ENCODE measurements at regions not wholly inside any gene's neighbourhood (a gene's known extent, or its start where the extent isn't known, plus 50 kb on each side); places are given as distances from the start of the nearest gene placed in this dataset.

GRCh38 chr2:152971685-152972084 lies 253.3 kb downstream of the ARL6IP6 start:
- H3K4me2 ChIP-seq (ENCODE audit: low read depth, low read length, poor library complexity, severe bottlenecking), result no peak overlapping the region
- no peak for TF ChIP-seq EZH2phosphoT487 (conservative IDR thresholded peaks at IDR 0.05; ENCODE audit: low read length)
- TF ChIP-seq, protein P1, sequence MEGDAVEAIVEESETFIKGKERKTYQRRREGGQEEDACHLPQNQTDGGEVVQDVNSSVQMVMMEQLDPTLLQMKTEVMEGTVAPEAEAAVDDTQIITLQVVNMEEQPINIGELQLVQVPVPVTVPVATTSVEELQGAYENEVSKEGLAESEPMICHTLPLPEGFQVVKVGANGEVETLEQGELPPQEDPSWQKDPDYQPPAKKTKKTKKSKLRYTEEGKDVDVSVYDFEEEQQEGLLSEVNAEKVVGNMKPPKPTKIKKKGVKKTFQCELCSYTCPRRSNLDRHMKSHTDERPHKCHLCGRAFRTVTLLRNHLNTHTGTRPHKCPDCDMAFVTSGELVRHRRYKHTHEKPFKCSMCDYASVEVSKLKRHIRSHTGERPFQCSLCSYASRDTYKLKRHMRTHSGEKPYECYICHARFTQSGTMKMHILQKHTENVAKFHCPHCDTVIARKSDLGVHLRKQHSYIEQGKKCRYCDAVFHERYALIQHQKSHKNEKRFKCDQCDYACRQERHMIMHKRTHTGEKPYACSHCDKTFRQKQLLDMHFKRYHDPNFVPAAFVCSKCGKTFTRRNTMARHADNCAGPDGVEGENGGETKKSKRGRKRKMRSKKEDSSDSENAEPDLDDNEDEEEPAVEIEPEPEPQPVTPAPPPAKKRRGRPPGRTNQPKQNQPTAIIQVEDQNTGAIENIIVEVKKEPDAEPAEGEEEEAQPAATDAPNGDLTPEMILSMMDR (IDR thresholded peaks at IDR 0.05; ENCODE audit: insufficient read depth, low read length, poor library complexity, severe bottlenecking), result no peak
- no peaks in the 10 kb centered on the region for H3K36me3 ChIP-seq (ENCODE audit: low read length)
- H3K27ac ChIP-seq (ENCODE audit: low read depth, low read length), result no peak overlapping the region
- H3K27me3 ChIP-seq (ENCODE audit: low read length), result no peaks in the 10 kb centered on the region
- H3F3A ChIP-seq (ENCODE audit: insufficient read depth), result no peaks in the 10 kb centered on the region
- H3K9me3 ChIP-seq (ENCODE audit: insufficient read depth, low read length), result peaks cover 23% of the 10 kb centered on the region; the same call in 1 of the 2 replicates
- no peak overlapping the region for H3K9ac ChIP-seq (ENCODE audit: low read length)
- no peaks in the 10 kb centered on the region for H4K20me1 ChIP-seq (ENCODE audit: low read depth, low read length)
- H2AFZ ChIP-seq (ENCODE audit: low read depth, low read length, severe bottlenecking), result no peak overlapping the region
- H3K79me2 ChIP-seq (ENCODE audit: insufficient read depth, low read length), result no peaks in the 10 kb centered on the region
- H3K9me2 ChIP-seq (replicated peaks; ENCODE audit: insufficient read depth, low read length), result no peaks in the 10 kb centered on the region
- H3K4me3 ChIP-seq (ENCODE audit: insufficient read depth, low read length, poor library complexity, severe bottlenecking), result no peak overlapping the region

DNA sequence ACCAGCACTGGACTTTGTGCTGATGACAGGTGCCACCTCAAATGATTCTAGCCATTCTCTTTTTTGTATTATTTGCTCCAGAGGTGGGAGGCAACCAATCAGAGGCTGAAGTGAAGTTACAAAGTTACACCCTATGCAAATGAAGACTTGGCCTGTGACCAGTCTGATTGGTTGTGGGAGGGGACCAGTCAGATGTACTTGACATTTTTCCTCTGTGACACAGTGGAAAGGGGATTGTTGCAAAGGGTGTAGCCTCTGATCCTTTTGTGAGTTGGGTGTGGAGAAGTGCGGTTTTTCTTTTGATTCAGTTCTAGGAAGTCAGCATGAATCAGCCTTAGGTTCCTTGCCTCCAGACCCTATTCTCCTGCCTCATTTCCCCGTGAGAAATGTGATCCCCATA lies 244.0 kb downstream of the ARL6IP6 start:
- Histone ChIP-seq H4K20me1 (ENCODE audit: low read depth, low read length) (no peaks in the 10 kb centered on the region), H3K27ac (ENCODE audit: low read depth, low read length) (no peak overlapping the region), H3K4me2 (ENCODE audit: low read depth, low read length, poor library complexity, severe bottlenecking) (no peak overlapping the region), H3K9ac (ENCODE audit: low read length) (no peak overlapping the region), H2AFZ (ENCODE audit: low read depth, low read length, severe bottlenecking) (no peak overlapping the region), H3K4me3 (ENCODE audit: insufficient read depth, low read length, poor library complexity, severe bottlenecking) (no peak overlapping the region), H3K79me2 (ENCODE audit: insufficient read depth, low read length) (no peaks in the 10 kb centered on the region), H3F3A (ENCODE audit: insufficient read depth) (no peaks in the 10 kb centered on the region), H3K9me3 (ENCODE audit: insufficient read depth, low read length) (0 out of 2 replicates have a peak, but pooled peaks cover 4% of the 10 kb centered on the region), H3K36me3 (ENCODE audit: low read length) (no peaks in the 10 kb centered on the region), H3K27me3 (ENCODE audit: low read length) (no peaks in the 10 kb centered on the region), H3K9me2 (replicated peaks; ENCODE audit: insufficient read depth, low read length) (no peaks in the 10 kb centered on the region)
- no peak for TF ChIP-seq EZH2phosphoT487 (conservative IDR thresholded peaks at IDR 0.05; ENCODE audit: low read length)
- TF ChIP-seq, protein P1 (IDR thresholded peaks at IDR 0.05; ENCODE audit: insufficient read depth, low read length, poor library complexity, severe bottlenecking), result no peak

- Histone ChIP-seq H3K79me2 (ENCODE audit: insufficient read depth, low read length) (no peaks in the 10 kb centered on the region), H3K4me2 (ENCODE audit: low read depth, low read length, poor library complexity, severe bottlenecking) (no peak overlapping the region), H3K27ac (ENCODE audit: low read depth, low read length) (no peak overlapping the region), H3K9ac (ENCODE audit: low read length) (no peak overlapping the region), H4K20me1 (ENCODE audit: low read depth, low read length) (no peaks in the 10 kb centered on the region), H3K36me3 (ENCODE audit: low read length) (no peaks in the 10 kb centered on the region), H3K9me2 (replicated peaks; ENCODE audit: insufficient read depth, low read length) (no peaks in the 10 kb centered on the region), H3K9me3 (ENCODE audit: insufficient read depth, low read length) (no peaks in the 10 kb centered on the region), H2AFZ (ENCODE audit: low read depth, low read length, severe bottlenecking) (no peak overlapping the region), H3K27me3 (ENCODE audit: low read length) (no peaks in the 10 kb centered on the region), H3K4me3 (ENCODE audit: insufficient read depth, low read length, poor library complexity, severe bottlenecking) (no peak overlapping the region), H3F3A (ENCODE audit: insufficient read depth) (no peaks in the 10 kb centered on the region)
- no peak for TF ChIP-seq EZH2phosphoT487 (conservative IDR thresholded peaks at IDR 0.05; ENCODE audit: low read length)
- TF ChIP-seq, protein P1 (IDR thresholded peaks at IDR 0.05; ENCODE audit: insufficient read depth, low read length, poor library complexity, severe bottlenecking), result no peak
Observed at GRCh38 chr2:152961351-152961750, 242.9 kb downstream of the ARL6IP6 start.

All from SU-DHL-6 (cell line).